ENCODE measurements at regions not wholly inside any gene's neighbourhood (a gene's known extent, or its start where the extent isn't known, plus 50 kb on each side); places are given as distances from the start of the nearest gene placed in this dataset.

DNA sequence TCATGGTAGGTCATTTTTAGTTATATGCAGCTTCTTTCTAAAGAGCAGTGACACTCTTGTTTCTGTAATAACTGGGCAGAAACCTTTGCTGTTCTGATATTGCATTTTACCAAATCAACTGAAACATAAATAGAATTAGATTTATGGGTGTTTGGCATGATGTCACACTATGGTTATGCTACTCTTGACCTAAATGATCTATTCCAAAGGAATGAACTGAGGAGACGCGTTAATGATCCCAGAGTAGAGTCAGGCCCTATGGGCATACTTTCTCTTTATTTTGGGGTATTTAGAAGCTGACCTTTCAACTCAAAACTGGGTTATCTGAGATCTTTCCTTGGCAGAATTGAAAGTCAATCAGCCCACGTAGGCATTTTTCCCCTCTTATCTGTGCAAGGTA, 146.8 kb upstream of the ADAMTSL1 start:
- TF ChIP-seq, protein P1, sequence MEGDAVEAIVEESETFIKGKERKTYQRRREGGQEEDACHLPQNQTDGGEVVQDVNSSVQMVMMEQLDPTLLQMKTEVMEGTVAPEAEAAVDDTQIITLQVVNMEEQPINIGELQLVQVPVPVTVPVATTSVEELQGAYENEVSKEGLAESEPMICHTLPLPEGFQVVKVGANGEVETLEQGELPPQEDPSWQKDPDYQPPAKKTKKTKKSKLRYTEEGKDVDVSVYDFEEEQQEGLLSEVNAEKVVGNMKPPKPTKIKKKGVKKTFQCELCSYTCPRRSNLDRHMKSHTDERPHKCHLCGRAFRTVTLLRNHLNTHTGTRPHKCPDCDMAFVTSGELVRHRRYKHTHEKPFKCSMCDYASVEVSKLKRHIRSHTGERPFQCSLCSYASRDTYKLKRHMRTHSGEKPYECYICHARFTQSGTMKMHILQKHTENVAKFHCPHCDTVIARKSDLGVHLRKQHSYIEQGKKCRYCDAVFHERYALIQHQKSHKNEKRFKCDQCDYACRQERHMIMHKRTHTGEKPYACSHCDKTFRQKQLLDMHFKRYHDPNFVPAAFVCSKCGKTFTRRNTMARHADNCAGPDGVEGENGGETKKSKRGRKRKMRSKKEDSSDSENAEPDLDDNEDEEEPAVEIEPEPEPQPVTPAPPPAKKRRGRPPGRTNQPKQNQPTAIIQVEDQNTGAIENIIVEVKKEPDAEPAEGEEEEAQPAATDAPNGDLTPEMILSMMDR (IDR thresholded peaks at IDR 0.05; ENCODE audit: insufficient read depth, low read length, poor library complexity, severe bottlenecking): no peak
- TF ChIP-seq EZH2phosphoT487 (conservative IDR thresholded peaks at IDR 0.05; ENCODE audit: low read length): no peak

Data from SU-DHL-6 (cell line).